DMS53 treated with DMSO at 0.1 percent for 48 hours (cell line): ENCODE measurements at regions not wholly inside any gene's neighbourhood (a gene's known extent, or its start where the extent isn't known, plus 50 kb on each side); places are given as distances from the start of the nearest gene placed in this dataset.

Experiments
- DNase-seq: peaks from one replicate; lab custom pipeline; 2025; ENCODE audit not compliant: unreplicated experiment; lab: John Stamatoyannopoulos, UW

- DNase-seq, result no peak
Observed at GRCh38 chr3:27935492-27935891, 213.4 kb upstream of the EOMES start.

GRCh38 chr3:27939521-27939920, 217.4 kb upstream of the EOMES start:
- no peak for DNase-seq

GRCh38 chr3:27939940-27940339, 217.8 kb upstream of the EOMES start:
- DNase-seq, result no peak

- no peak for DNase-seq
Observed at GRCh38 chr3:27943106-27943505, 221.0 kb upstream of the EOMES start.

GRCh38 chr3:27945229-27945628, 223.1 kb upstream of the EOMES start:
- DNase-seq, result no peak

- DNase-seq, result no peak
Observed at GRCh38 chr3:27960133-27960532, 238.0 kb upstream of the EOMES start.

- no peak for DNase-seq
Observed at GRCh38 chr3:27963519-27963918, 241.4 kb upstream of the EOMES start.

GRCh38 chr3:27971600-27971999, 249.5 kb upstream of the EOMES start:
- no peak for DNase-seq

- no peak for DNase-seq
Observed at GRCh38 chr3:27976933-27977332, 254.8 kb upstream of the EOMES start.

- DNase-seq, result no peak
Observed at GRCh38 chr3:27978440-27978839, 256.3 kb upstream of the EOMES start.

- no peak for DNase-seq
Observed at GRCh38 chr3:27985369-27986035, 255.9 kb upstream of the CMC1 start.

- DNase-seq, result no peak
Observed at GRCh38 chr3:27986234-27986879, 255.1 kb upstream of the CMC1 start.

GRCh38 chr3:27990324-27990723, 251.1 kb upstream of the CMC1 start:
- DNase-seq, result no peak

- no peak for DNase-seq
Observed at GRCh38 chr3:27990837-27991236, 250.6 kb upstream of the CMC1 start.

GRCh38 chr3:27993051-27993450, 248.4 kb upstream of the CMC1 start:
- DNase-seq, result no peak

- no peak for DNase-seq
Observed at GRCh38 chr3:28000608-28001007, 240.8 kb upstream of the CMC1 start.

GRCh38 chr3:28008235-28008634, 233.2 kb upstream of the CMC1 start:
- DNase-seq, result no peak

GRCh38 chr3:28012830-28013229, 228.6 kb upstream of the CMC1 start:
- no peak for DNase-seq

GRCh38 chr3:28013864-28014473, 227.4 kb upstream of the CMC1 start:
- no peak for DNase-seq

- DNase-seq, result no peak
Observed at GRCh38 chr3:28018925-28019718, 222.3 kb upstream of the CMC1 start.

GRCh38 chr3:28019740-28020139, 221.7 kb upstream of the CMC1 start:
- no peak for DNase-seq

GRCh38 chr3:28022916-28023315, 218.5 kb upstream of the CMC1 start:
- DNase-seq, result no peak
